KMS-11 (cell line): ENCODE measurements at regions not wholly inside any gene's neighbourhood (a gene's known extent, or its start where the extent isn't known, plus 50 kb on each side); places are given as distances from the start of the nearest gene placed in this dataset.

Experiments
- H2AFZ ChIP-seq: fragments of 200-600 bp; sonication (generic); 2 replicates; pipeline ENCODE4 v1.6.1; 2016; ENCODE audit warnings: antibody characterized with exemption, mixed run types, low read depth
- H3K27ac ChIP-seq: fragments of 200-600 bp; sonication (generic); 2 replicates; pipeline ENCODE4 v1.6.1; 2016; ENCODE audit warnings: mild to moderate bottlenecking, mixed run types
- H3K27me3 ChIP-seq: fragments of 200-600 bp; sonication (generic); 2 replicates; pipeline ENCODE4 v1.6.1; 2017; ENCODE audit warnings: mild to moderate bottlenecking, low read depth, mixed run types, moderate library complexity; ENCODE audit not compliant: insufficient read depth
- H3K36me3 ChIP-seq: fragments of 200-600 bp; sonication (generic); 2 replicates; pipeline ENCODE4 v1.6.1; 2017; ENCODE audit warnings: mild to moderate bottlenecking, mixed run types; ENCODE audit not compliant: insufficient read depth
- H3K4me1 ChIP-seq: fragments of 200-600 bp; sonication (generic); 2 replicates; pipeline ENCODE4 v1.6.1; 2016; ENCODE audit warnings: mild to moderate bottlenecking, low read depth, mixed run types; ENCODE audit not compliant: poor library complexity, severe bottlenecking
- H3K4me2 ChIP-seq: fragments of 200-600 bp; sonication (generic); 2 replicates; pipeline ENCODE4 v1.7.0; 2016; ENCODE audit warnings: mild to moderate bottlenecking, mixed run types
- H3K4me3 ChIP-seq: fragments of 200-600 bp; sonication (generic); IDR thresholded peaks from 2 replicates; pipeline ENCODE4 v1.6.1; 2017; ENCODE audit warnings: low read depth, low read length, mixed read lengths; ENCODE audit not compliant: insufficient read depth
- H3K79me2 ChIP-seq: fragments of 200-600 bp; sonication (generic); 2 replicates; pipeline ENCODE4 v1.6.1; 2016; ENCODE audit warnings: low read depth, mixed run types; ENCODE audit not compliant: insufficient read depth
- H3K9ac ChIP-seq: fragments of 200-600 bp; sonication (generic); 2 replicates; pipeline ENCODE4 v1.6.1; 2016; ENCODE audit warnings: mild to moderate bottlenecking, mixed run types
- H4K20me1 ChIP-seq: fragments of 200-600 bp; sonication (generic); 2 replicates; pipeline ENCODE4 v1.6.1; 2016; ENCODE audit warnings: mild to moderate bottlenecking, mixed run types; ENCODE audit not compliant: insufficient read depth
- CTCF ChIP-seq: fragments of 200-600 bp; sonication (generic); conservative IDR thresholded peaks from 2 replicates; pipeline ENCODE4 v1.6.1; 2017; ENCODE audit warnings: low read depth, mild to moderate bottlenecking, antibody characterized with exemption, low read length, moderate library complexity, mixed read lengths

GRCh38 chr3:148601766-148602685 lies 95.7 kb upstream of the AGTR1 start:
- Histone ChIP-seq H2AFZ (no peak overlapping the region), H3K27ac (no peak overlapping the region)

GRCh38 chr3:148604270-148605085 lies 93.2 kb upstream of the AGTR1 start:
- Histone ChIP-seq H3K4me1 (no peaks in the 10 kb centered on the region), H3K27me3 (no peaks in the 10 kb centered on the region), H3K79me2 (no peaks in the 10 kb centered on the region), H3K9ac (no peak overlapping the region), H3K4me3 (no peak overlapping the region), H3K4me2 (no peak overlapping the region), H2AFZ (no peak overlapping the region), H3K36me3 (no peaks in the 10 kb centered on the region), H4K20me1 (no peaks in the 10 kb centered on the region), H3K27ac (no peak overlapping the region)
- no peak for TF ChIP-seq CTCF

More at GRCh38 chr3:148601766-148602685, 95.7 kb upstream of the AGTR1 start:
- no peaks in the 10 kb centered on the region for H3K4me1 ChIP-seq
- no peaks in the 10 kb centered on the region for H3K79me2 ChIP-seq
- H3K9ac ChIP-seq: no peak overlapping the region
- no peak overlapping the region for H3K4me2 ChIP-seq
- no peaks in the 10 kb centered on the region for H3K27me3 ChIP-seq
- H4K20me1 ChIP-seq: no peaks in the 10 kb centered on the region
- no peak for TF ChIP-seq CTCF
- H3K4me3 ChIP-seq: no peak overlapping the region
- no peaks in the 10 kb centered on the region for H3K36me3 ChIP-seq

GRCh38 chr3:148605521-148605920 lies 92.2 kb upstream of the AGTR1 start:
- Histone ChIP-seq H3K4me1 (no peaks in the 10 kb centered on the region), H3K27me3 (no peaks in the 10 kb centered on the region), H3K4me3 (no peak overlapping the region), H3K79me2 (no peaks in the 10 kb centered on the region), H3K4me2 (no peak overlapping the region), H3K36me3 (no peaks in the 10 kb centered on the region), H3K27ac (no peak overlapping the region), H2AFZ (no peak overlapping the region), H3K9ac (no peak overlapping the region), H4K20me1 (no peaks in the 10 kb centered on the region)
- TF ChIP-seq CTCF: no peak

GRCh38 chr3:148606979-148607378 lies 90.7 kb upstream of the AGTR1 start:
- Histone ChIP-seq H3K9ac (no peak overlapping the region), H3K27ac (no peak overlapping the region), H3K4me3 (no peak overlapping the region), H4K20me1 (no peaks in the 10 kb centered on the region), H3K27me3 (no peaks in the 10 kb centered on the region), H3K36me3 (no peaks in the 10 kb centered on the region), H3K79me2 (no peaks in the 10 kb centered on the region), H2AFZ (no peak overlapping the region), H3K4me2 (no peak overlapping the region), H3K4me1 (no peaks in the 10 kb centered on the region)
- TF ChIP-seq CTCF: no peak
